MCF 10A (cell line): ENCODE measurements at regions not wholly inside any gene's neighbourhood (a gene's known extent, or its start where the extent isn't known, plus 50 kb on each side); places are given as distances from the start of the nearest gene placed in this dataset.

ENCODE experiments used
- BruUV-seq: library from RNA; stranded (reverse); fragments of 400-500 nt; replicated peaks from 2 replicates; lab custom pipeline; 2021; lab: Mats Ljungman, UMichigan
- CTCF ChIA-PET: fragments of 300-600 bp; sonication (Branson Sonifier 250); formaldehyde crosslinking; extraction: SDS; loops from one replicate; lab custom pipeline; 2021; ENCODE audit warnings: antibody characterized with exemption, inconsistent platforms; lab: Yijun Ruan, JAX
- POLR2A ChIA-PET: fragments of 300-600, 350-650 bp; sonication (Branson Sonifier 250); formaldehyde crosslinking; extraction: SDS; loops from one replicate; lab custom pipeline; 2020; ENCODE audit warnings: antibody characterized with exemption, inconsistent platforms; lab: Yijun Ruan, JAX
- DNase-seq: peaks from one replicate; pipeline ENCODE4 v3.0.0-alpha.2; 2018; ENCODE audit not compliant: unreplicated experiment
- H3K27ac Mint-ChIP-seq: one replicate; pipeline ENCODE4 v1.8.0; 2022; ENCODE audit warnings: mild to moderate bottlenecking, low read depth, mixed read lengths; ENCODE audit not compliant: unreplicated experiment
- H3K27me3 Mint-ChIP-seq: one replicate; pipeline ENCODE4 v1.8.0; 2022; ENCODE audit warnings: mixed read lengths; ENCODE audit not compliant: insufficient read depth, unreplicated experiment
- H3K36me3 Mint-ChIP-seq: one replicate; pipeline ENCODE4 v1.8.0; 2022; ENCODE audit warnings: mild to moderate bottlenecking, moderate library complexity, mixed read lengths; ENCODE audit not compliant: insufficient read depth, unreplicated experiment
- H3K4me1 Mint-ChIP-seq: one replicate; pipeline ENCODE4 v1.8.0; 2022; ENCODE audit warnings: mixed read lengths; ENCODE audit not compliant: insufficient read depth, unreplicated experiment
- H3K4me3 Mint-ChIP-seq: one replicate; pipeline ENCODE4 v1.8.0; 2022; ENCODE audit warnings: mild to moderate bottlenecking, moderate library complexity, mixed read lengths; ENCODE audit not compliant: unreplicated experiment
- H3K9me3 Mint-ChIP-seq: one replicate; pipeline ENCODE4 v1.8.0; 2022; ENCODE audit warnings: mixed read lengths; ENCODE audit not compliant: unreplicated experiment
- intact Hi-C: fragments of 100-400 bp; cut with micrococcal nuclease; formaldehyde crosslinking; loops from 2 replicates; pipeline ENCODE4 v1.14.1; 2022
- TF ChIP-seq, protein P1 (sequence below): fragments of 200-600 bp; IDR thresholded peaks from one replicate; pipeline ENCODE4 v1.8.0; 2022; ENCODE audit warnings: antibody characterized with exemption, mild to moderate bottlenecking; ENCODE audit not compliant: unreplicated experiment

DNA sequence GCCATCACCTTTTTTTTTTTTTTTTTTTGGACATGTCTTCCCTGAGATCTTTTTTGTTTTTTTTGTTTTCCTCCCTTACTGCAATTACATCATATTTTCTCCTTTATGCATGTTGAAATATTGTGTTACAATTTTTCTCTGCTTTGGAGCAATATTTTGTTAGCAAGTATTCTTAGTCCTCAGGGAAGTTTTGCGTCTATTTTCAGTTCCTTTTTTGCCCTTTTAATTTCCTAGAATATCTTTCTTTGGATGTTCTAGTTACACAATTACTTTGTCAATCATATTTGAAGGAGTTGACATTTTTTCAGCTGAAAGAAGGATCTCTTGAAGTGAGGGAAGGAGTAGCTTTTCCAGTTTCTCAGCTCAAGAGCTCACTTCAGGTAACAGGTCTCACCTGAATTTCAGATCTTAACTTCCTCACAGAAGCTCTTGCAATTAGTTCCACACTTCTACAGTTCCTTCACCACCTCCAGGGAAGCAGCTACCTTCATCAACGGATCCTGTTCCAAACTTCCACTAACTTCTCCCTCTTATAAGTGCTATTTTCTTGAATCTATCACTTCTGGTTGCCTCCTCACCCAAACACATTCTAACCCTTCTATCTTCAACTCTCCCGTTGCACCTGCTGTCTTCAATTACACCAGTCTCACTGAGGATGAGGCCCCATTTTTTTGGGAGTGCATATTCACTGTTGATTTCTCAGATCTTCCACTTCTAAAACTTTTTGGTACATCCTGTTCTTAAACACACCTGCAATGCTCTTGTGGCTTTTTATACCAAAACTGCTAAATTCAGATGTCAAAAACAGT is 57.8 kb upstream of the CPOX start:
- Mint-ChIP-seq H3K9me3 (no peaks in the 10 kb centered on the region), H3K27ac (no peak overlapping the region), H3K4me1 (peaks cover 8% of the 10 kb centered on the region), H3K27me3 (no peaks in the 10 kb centered on the region), H3K4me3 (no peak overlapping the region), H3K36me3 (no peaks in the 10 kb centered on the region)
- intact Hi-C loops = no loop called here
- POLR2A ChIA-PET = no interaction called here
- no peak for DNase-seq
- TF ChIP-seq, protein P1, sequence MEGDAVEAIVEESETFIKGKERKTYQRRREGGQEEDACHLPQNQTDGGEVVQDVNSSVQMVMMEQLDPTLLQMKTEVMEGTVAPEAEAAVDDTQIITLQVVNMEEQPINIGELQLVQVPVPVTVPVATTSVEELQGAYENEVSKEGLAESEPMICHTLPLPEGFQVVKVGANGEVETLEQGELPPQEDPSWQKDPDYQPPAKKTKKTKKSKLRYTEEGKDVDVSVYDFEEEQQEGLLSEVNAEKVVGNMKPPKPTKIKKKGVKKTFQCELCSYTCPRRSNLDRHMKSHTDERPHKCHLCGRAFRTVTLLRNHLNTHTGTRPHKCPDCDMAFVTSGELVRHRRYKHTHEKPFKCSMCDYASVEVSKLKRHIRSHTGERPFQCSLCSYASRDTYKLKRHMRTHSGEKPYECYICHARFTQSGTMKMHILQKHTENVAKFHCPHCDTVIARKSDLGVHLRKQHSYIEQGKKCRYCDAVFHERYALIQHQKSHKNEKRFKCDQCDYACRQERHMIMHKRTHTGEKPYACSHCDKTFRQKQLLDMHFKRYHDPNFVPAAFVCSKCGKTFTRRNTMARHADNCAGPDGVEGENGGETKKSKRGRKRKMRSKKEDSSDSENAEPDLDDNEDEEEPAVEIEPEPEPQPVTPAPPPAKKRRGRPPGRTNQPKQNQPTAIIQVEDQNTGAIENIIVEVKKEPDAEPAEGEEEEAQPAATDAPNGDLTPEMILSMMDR = no peak
- BruUV-seq = no TSS peak
- CTCF ChIA-PET = no interaction called here

DNA sequence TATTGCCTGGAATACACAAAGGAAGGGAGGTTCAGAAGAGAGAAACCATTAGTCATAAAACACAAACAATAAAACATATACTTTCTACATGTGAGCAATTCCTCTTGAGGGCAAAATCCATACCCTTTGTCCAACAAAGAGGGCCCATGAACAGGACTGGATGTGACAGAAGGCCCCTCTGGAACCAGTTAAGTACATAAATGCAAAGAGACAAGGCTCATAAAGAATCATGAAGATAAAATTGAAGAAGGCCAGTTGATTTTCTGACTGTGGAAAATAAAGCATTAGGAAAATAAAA is 58.3 kb upstream of the CPOX start:
- Mint-ChIP-seq H3K36me3 (no peaks in the 10 kb centered on the region), H3K4me3 (no peak overlapping the region), H3K4me1 (peaks cover 8% of the 10 kb centered on the region), H3K27ac (no peak overlapping the region), H3K9me3 (no peaks in the 10 kb centered on the region), H3K27me3 (no peaks in the 10 kb centered on the region)
- no TSS peak for BruUV-seq
- DNase-seq = no peak
- ChIA-PET POLR2A (no interaction called here), CTCF (no interaction called here)
- TF ChIP-seq, protein P1 = no peak
- intact Hi-C loops = no loop called here

DNA sequence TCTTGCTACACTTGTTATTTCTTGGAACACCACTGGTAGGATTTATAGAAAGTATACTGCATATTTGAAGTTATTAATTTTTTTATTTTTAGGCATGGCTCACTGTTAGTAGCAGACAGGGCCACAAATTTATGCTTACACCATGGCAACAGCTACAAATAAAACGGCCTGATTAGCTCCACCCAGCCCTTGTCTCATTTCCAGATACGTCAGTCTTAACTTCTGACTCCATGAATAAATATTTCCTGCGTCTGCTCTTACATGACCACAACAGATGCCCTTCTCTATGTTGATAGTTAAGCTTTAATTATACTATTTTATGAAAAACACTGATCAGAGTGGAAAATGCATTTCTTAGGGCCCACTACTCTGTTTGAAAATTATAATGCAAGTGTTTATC is 62.3 kb upstream of the CPOX start:
- ChIA-PET CTCF (no interaction called here), POLR2A (no interaction called here)
- Mint-ChIP-seq H3K4me1 (peaks cover 8% of the 10 kb centered on the region), H3K27ac (no peak overlapping the region), H3K9me3 (no peaks in the 10 kb centered on the region), H3K36me3 (no peaks in the 10 kb centered on the region), H3K4me3 (no peak overlapping the region), H3K27me3 (no peaks in the 10 kb centered on the region)
- TF ChIP-seq, protein P1 = no peak
- intact Hi-C loops = no loop called here
- no peak for DNase-seq
- BruUV-seq = no TSS peak

DNA sequence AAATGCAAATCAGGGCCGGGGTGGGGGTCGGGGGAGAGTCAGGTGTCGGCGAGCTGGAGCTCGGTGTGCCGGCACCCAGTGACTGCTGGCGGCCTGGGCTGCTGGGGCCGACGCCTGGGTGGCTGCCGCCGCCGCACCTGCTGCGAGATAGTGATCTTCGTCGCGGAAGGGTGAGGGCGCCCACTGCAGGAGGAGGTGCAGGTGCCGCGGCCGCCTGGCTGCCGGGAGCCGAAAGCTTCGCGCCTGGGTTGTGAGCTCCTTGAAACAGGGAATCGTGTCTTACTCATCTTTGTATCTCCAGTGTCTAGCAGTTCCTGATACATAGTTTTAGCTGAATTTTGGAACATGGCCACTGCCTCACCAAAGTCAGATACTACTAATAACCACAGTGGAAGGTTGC is 64.0 kb upstream of the CPOX start:
- Mint-ChIP-seq H3K4me3 (no peak overlapping the region), H3K27ac (no peak overlapping the region), H3K4me1 (no peaks in the 10 kb centered on the region), H3K36me3 (no peaks in the 10 kb centered on the region), H3K27me3 (no peaks in the 10 kb centered on the region), H3K9me3 (no peaks in the 10 kb centered on the region)
- TF ChIP-seq, protein P1 = no peak
- ChIA-PET POLR2A (interaction anchor here (0.6 kb wide), 1 partner anchor 39 kb away, joined by 3 read pairs; no protein-coding TSS in a partner anchor), CTCF (interaction anchor here (0.7 to 1.7 kb wide), 7 partner anchors 9 to 613 kb away, joined by 3 to 6 read pairs (median 4); no protein-coding TSS in a partner anchor)
- DNase-seq = no peak
- intact Hi-C loops = no loop called here
- BruUV-seq = no TSS peak
